Left lobe of liver (tissue), 2 donors: ENCODE measurements at regions not wholly inside any gene's neighbourhood (a gene's known extent, or its start where the extent isn't known, plus 50 kb on each side); places are given as distances from the start of the nearest gene placed in this dataset.

ENCODE experiments used
- ATAC-seq: fragments of 200-7000 bp; cut with Tn5 transposase; one replicate; pipeline ENCODE4 v1.9.1; 2020; ENCODE audit warnings: mild to moderate bottlenecking, moderate library complexity
- DNase-seq: peaks from one replicate; pipeline ENCODE4 v3.0.0-alpha.2; 2020; ENCODE audit warnings: low spot score
- donor health status: DM: no; HTN: no; CAD: no; lungs with moderate emphysema.
- donor health status: DM: no; HTN: yes; CAD: no.

DNA sequence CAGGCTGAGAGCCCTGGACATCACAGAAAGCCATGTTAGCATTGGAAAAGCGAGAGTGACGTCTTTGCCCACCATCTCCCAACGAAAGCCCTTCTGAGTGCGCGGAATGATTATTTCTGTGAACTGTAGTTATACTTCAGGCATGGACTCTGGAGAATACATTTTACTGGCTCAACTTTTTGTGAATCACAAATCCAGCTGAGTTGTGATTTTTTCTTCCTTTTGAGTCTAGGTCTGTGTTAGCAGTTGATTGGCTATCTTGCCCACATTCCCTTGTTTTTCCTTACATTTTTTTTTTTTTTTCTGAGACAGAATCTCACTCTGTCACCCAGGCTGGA, 183.1 kb downstream of the INO80D start:
- no peak for DNase-seq
- no peak for ATAC-seq

DNA sequence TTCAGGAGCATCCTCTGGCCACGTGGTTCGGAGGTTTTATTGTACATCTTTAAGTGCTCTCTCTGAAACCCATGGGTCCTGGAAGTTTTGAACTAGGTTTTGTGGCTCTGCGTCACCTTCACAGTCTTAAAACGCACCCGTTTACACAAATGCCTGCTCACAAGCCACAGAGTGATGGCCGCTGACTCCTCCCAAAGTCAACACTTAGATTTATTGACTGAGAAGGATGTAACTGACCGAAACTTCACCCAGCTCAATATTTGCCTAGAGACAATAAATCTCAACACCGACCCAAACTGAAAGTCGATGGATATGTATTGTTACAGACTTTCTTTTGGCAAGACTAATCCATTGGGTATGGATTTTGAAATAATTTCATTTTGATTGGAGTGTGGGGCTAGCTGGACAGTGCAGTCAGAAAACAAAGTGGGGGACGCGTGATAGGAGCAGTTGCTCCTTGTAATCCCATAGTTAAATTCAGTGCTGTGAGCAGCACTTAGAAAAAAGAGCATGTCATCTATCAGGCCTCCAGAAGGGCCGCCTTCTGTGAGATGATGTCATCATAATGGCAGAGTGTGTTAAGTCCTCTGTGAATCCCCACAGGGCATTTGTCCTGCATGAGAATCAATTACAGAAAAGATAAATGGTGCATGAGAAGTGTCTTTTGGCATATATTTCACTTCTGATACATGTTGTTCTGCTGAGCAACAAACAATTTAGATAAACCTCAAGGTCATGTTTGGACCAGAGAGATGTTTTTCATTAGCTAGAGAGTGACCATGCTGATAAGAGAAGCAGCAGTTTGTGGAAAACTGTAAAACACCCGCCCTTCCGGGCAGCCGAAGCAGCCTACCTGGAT, 183.7 kb downstream of the INO80D start:
- ATAC-seq (no peak), DNase-seq (no peak)

DNA sequence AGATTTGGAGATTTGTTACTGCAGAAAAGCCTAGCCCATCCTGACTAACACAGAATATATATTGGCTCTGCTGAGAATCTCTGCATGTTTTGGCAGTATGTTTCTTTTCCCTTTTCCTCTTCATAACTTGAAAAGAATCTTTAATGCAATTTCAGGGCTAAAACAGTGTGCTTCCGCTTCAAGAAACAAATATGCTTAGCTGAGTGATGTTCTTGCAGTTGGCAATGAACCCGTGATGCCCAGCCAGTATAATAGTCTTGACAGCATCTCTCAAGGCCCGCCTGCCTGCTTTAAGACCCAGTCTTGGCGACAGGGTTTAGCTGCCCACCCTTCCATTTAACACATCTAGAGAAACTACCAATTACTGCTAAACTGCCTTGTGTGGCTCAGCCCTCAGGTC, 184.5 kb downstream of the INO80D start:
- DNase-seq (no peak), ATAC-seq (no peak)

DNA sequence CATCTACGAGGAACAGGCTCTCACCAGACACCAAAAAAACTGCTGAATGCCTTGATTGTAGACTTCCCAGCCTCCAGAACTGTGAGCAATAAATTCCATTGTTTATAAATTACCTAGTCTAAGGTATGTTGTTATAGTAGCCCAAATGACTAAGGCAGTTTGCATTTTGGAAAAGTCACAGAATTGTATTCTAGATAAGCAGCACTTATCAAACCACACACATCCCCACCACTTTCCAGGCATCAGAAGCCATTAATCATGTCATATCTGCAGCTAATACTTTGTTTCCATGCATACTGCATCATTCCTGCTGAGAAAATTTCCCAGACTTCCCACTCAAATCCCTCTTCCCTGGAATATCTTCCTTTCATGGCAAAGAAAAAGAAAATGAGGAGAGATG, 187.2 kb downstream of the INO80D start:
- DNase-seq (no peak), ATAC-seq (no peak)

DNA sequence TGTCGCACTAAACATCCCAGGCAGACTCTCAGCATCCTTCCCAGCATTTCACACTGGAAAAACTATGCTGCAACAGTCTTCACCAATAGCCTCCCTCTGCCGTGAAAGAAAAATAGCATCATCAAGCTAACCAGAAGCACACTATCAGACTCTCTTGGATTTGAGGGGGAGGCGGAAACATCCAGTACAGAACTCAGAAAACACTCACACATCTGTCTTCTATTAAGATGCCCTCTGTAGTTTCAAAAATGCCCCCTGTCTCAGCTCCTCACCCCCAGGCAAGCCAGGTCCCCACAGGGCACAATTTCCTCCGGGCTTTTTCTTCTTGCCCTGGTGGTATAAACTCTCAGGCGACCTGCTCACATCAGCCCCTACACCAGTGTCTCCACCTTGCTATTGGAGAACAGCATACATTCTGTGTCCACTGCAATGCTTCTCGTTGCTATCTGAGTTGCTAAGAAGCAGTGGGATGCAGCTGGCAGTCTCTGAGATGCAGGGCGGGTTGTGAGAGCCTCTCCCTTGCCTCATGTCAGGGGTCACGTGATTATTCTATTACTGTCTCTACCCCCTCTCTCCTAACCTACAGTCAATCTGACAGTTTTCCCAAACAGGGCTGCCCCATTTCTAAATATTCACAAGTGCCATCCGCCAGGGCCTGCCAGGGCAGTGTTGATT, 189.9 kb downstream of the INO80D start:
- DNase-seq (no peak), ATAC-seq (no peak)

DNA sequence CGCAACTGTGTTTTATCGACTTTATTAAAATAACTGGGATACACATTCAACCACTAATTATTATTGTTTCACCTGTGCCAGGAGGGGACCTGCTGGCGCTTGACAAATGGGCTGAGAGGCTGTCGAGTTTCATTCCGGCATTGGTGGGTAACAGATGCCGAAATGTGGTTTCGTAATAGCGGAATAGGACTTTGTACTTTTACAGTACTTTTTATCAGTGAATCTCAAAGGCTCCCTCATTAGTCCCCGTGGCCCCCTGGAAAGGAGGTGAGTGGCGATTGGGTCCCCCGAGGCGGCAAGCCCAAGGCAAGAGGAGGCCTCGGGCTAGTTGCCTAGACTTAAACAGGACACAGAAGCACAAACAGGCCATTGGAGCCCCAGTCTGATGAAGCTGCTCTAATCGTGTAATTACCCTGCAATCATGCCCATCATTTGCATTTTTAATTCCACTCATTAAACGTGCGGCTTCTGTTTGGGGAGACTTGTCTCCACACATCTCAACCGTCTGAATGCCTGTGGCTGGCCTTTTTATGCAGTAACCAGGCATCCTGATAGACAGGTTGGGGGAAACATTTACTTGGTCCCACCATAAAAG, 193.2 kb downstream of the INO80D start:
- ATAC-seq, result no peak
- DNase-seq, result no peak

DNA sequence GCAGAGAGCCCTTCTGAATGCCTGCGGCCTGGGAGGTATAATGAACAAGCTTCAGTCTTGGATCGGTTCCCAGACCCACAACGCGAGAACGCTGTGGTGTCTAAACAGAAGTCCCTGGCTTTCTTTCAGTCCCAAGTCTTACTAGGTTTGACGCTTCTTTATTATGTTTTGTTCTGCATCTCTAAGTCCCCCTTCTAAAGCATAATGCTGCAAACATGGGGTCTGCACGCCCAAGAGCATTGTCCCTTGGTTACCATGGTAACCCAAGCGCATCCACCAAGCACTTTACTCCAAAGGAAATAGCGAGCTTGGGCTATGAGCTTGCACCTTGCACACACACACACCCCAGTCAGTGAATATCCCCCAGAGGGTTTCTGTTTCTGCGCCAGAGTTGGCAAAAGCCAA, 193.7 kb downstream of the INO80D start:
- DNase-seq (no peak), ATAC-seq (no peak)

DNA sequence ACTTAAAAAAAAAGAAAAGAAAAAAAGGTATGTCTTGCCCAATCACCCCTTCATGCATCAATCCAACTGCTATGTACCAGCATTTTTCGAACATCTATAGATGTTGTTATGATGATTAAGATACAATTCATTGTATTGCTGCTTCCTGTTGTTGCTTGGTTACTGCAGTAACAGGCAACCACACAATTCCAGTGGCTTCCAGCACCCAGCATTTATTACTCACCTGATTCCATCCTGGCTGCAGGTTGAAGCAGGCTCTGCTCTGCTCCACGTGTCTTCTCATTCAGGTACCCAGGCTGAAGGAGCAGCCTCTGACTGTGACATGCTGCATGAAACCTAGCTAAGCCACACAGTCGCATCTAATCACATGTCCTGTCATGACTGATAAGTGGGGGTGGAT, 196.9 kb downstream of the INO80D start:
- DNase-seq (no peak), ATAC-seq (no peak)

DNA sequence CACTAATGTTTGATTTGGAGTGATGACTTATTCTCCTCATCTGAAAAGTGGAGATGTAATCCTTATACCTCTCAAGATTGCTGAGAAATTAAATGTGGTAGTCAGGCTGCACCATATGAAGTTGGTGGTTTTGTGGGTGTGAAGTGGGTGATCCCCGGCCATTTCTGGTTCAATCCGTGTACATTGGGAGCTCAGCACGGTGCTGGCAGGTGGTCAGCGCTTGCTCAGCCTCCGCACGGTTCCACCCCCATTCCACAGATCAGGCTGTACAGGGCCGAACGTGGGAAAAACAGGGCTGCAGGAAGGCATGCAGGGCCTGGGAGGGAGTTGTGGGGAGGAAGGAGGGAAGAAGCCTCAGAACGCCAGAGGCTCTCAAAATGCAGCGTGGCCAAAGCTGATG, 198.3 kb downstream of the INO80D start:
- DNase-seq, result no peak

DNA sequence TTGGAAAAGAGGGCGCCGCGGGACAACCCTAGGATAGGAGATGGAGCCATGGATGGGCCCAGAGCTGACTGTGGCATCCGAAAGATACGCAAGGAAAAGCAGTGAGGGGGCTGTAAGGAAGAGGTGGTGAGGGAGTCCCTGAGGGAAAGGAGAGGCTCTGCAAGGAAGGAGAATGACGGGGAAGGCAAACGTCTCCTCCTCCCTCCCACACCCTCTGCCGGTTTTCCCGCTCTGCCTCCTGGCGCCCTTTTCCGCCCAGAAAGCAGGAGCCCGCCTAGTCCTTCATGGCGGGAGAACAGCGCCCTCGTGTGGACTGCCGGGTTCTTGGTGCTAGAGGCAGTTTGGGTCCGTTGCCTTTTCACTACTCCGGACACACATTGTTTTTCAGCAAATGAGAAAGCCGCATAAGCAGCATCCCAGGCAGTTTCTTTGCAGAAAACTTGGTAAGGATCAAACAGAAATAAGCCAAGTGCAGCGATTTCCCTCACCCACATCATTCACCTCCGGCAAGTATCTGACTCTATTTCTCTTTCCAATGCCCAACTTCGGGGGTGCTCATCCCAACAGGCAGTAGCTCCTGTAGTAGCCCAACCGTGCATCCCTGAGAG, 200.4 kb downstream of the INO80D start:
- DNase-seq (peak; percentile 84), ATAC-seq (peak; percentile 99)

More for the DNA sequence above, 198.3 kb downstream of the INO80D start:
- ATAC-seq, result no peak

DNA sequence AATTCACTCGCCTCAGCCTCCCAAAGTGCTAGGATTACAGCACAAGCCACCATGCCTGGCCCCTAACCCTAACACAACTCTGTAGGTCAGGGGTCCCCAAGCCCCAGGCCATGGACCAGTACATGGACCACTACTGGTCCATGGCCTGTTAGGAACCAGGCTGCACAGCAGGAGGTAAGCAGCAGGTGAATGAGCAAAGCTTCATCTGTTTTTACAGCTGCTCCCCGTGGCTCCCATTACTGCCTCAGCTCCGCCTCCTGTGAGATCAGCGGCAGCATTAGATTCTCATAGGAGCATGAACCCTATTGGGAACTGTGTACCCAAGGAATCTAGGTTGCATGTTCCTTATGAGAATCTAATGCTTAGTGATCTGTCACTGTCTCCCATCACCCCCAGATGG, 201.7 kb downstream of the NRP2 start:
- no peak for DNase-seq
- ATAC-seq, result no peak

DNA sequence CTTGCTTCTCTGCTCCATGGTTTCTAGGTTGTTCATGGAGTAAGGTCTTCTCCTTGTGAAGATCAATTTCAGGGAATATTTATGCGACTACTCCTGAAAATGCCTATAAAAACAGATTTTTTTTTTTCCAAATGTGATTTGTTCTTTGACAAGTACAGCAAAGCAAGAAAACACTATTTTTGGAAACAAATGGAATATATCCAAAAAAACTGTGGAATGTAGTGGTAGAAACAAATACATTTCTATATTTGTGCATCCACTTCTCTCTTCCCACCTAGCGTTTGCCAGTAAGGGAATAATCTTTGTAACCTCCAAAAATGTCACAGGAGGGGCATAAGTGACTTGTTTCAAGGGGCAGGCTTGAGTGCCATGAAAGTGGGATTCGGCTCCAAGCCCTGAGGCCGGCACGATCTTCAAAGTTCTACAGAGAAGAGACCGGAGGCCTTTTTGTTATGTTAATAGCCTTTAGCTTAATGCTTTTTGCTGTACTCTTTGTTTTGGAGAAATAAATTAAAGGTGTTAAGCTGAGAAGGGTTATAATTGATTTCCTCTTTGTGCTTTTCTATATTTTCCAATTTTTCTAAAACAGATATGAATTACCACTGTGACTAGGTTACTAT, 200.6 kb downstream of the NRP2 start:
- no peak for ATAC-seq
- DNase-seq, result no peak

DNA sequence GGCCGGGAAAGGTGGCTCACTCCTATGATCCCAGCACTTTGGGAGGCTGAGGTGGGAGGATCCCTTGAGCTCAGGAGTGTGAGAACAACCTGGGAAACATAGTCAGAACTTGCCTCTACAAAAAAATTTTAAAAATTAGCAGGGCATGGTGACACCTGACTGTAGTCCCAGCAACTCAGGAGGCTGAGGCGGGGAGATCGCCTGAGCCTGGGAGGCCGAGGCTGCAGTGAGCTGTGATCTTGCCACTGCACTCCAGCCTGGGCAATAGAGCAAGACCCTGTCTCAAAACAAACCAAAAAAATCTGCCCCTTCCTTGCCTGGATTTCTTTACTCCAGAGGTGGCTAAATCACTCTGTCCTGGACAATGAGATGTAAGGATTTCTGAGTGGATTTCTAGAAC, 197.7 kb downstream of the NRP2 start:
- ATAC-seq (no peak), DNase-seq (no peak)

DNA sequence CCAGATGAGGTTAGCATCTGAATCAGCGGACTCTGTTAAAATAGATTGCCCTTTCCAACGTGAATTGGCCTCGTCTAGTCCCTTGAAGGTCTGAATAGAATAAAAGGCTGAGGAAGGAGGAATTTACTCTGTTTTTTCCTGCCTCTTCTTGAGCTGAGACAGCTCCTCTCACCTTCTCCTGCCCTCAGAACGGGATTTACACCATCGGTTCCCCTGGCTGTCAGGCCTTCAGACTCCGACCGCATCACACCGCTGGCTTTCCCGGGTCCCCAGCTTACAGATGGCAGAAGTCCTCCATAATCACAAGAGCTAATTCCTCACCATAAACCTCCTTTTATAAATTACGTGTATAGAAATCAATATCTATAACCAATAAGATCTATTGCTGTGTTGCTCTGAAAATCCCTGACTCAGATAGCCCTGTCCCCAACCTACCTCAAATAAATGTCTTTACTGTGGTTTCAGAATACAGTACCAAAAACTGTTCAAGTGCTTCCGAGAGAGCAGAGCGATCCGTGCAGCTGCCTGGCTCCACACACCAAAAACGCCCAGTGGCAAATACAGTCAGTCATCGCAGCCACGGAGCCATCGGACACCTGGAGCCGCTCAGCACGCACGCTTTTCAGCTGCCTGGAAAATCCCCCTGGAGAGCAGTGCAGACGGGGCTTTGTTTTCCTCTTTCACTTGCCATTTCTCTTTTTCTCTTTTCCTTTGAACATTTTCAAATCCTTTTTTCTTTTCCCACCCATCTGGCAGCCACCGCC, 196.9 kb downstream of the NRP2 start:
- no peak for DNase-seq
- no peak for ATAC-seq

DNA sequence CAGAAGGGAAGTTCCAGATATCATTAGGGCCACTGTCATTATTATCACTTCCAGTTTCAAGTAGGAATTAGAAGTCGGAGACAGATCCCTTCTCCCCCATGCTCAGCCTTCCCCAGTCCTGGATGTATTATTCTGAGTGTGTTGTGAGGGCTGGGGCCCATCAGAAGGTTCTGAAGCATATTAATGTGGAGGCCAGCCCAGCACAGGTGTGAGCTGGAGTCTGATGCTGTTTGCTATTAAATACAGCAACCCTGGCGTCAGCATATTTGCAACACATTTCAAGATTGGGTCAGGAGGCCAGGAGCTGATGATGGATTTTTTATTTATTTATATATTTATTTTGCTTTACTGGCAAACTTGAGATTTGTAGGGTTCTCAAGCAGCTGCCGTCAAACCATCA, 195.2 kb downstream of the NRP2 start:
- ATAC-seq (no peak), DNase-seq (no peak)

DNA sequence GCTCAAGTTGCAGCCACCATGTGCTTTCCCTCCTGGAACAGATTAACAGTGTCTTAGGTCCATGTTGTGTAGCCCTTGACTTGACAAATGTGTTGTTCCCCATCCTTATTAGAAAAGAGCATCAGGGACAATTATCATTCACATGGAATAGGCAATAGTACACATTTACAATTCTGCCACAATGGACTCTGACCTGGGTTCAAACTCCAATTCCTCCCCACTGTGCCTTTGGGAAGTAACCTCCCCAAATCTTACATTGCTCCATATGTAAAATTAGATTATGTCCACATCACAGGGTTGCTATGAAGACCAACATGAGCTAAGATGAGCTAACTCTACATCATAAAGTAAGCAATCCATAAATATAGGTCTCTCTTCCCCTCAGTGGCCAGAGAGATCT, 193.8 kb downstream of the NRP2 start:
- no peak for DNase-seq
- ATAC-seq, result no peak

DNA sequence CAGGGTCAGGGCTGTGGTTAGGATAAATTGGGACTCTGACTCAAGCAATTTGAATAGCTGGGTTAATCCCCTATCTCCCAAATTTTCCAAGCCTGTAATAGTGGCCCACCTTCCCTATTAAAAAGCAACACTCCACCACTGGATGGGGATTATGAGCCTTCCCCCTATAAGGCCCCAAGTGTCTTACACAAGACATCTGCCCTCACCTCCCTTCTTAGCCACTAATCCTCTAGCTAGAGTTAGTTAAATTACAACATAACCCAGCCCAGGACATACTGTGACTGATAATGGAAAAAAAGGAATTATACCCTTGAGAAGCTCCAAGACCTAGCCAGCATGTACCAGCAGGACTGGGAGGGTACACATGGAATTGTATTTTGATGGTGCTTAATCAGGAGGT, 190.4 kb downstream of the NRP2 start:
- ATAC-seq, result no peak
- no peak for DNase-seq

DNA sequence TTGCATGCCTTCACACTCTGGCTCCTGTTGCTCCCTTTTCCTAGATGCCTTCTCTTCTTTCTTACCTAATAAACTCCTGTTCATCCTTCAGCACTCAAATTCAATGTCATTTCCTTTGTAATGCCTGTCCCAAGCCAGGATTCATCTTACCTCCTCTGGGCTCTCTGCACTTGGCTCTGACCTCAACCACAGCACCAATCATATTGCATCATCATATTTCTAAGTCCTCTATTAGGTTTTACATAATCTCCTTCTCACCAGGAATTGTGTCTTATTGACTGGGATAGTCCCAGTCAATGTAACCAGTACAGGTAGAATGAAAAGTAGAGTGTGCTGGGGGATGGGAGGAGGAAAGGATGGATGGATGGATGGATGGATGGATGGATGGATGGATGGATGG, 187.1 kb downstream of the NRP2 start:
- DNase-seq (no peak), ATAC-seq (no peak)

DNA sequence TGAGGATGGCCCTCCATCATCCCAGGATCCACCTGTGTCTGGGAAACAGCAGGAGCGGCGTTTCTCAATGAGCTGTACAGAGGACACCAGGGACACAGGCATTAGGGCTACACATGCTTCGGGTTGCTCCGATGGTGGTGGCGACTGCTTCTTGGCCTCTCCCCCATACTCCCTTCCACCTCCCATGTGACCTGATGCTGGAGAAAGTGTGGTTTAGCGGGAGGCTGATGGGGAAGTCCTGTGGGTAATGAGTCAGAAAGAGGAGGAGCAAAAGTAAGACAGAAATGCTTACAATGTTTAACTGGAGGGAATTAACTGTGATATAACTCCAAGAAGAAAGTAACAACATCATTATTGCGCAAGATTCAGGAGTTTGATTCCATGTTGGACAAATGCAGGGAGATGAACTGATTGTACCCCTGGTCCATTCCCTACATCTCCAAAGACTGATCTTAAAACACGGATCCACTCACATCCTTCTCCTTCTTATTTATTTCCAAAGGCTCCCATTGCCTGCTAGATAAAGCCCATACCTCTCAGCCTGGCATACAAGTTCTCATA, 186.6 kb downstream of the NRP2 start:
- ATAC-seq (no peak), DNase-seq (no peak)

DNA sequence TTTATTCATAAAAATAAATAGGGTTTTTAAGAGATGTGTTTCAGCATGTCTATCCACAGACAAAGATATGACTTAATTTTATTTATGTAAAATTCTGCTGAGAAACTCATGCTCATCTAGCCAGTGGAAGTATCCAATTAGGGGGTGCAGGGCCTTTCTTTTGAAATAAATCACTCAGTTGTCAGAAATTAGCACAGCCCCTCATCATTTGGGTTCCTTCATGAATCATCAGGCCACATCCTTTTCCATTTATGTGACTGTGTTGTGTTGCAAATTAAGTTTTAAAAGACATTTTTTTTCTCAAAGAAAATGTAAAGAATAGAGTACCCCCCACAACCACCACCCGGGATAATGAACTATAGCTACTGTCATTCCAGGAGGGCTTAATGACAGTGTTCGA, 185.8 kb downstream of the NRP2 start:
- no peak for DNase-seq
- no peak for ATAC-seq
